GM19238 (cell line): ENCODE measurements at regions not wholly inside any gene's neighbourhood (a gene's known extent, or its start where the extent isn't known, plus 50 kb on each side); places are given as distances from the start of the nearest gene placed in this dataset.
"Not testable (repeated sequence)": the region's sequence is repeated elsewhere in the genome, so short reads cannot be mapped to it uniquely, and the experiment has no call there.

Experiments used
- DNase-seq: peaks from one replicate; pipeline ENCODE4 v3.0.0; 2011; ENCODE audit warnings: low spot score; ENCODE audit not compliant: insufficient read length

- DNase-seq: not testable (repeated sequence)
Measured at GRCh38 chr21:27929179-27929578, 962.3 kb upstream of the ADAMTS5 start.

GRCh38 chr21:27928534-27929115 lies 961.7 kb upstream of the ADAMTS5 start:
- not testable (repeated sequence) for DNase-seq

- DNase-seq: not testable (repeated sequence)
Measured at GRCh38 chr21:27921421-27921820, 954.5 kb upstream of the ADAMTS5 start.

DNA sequence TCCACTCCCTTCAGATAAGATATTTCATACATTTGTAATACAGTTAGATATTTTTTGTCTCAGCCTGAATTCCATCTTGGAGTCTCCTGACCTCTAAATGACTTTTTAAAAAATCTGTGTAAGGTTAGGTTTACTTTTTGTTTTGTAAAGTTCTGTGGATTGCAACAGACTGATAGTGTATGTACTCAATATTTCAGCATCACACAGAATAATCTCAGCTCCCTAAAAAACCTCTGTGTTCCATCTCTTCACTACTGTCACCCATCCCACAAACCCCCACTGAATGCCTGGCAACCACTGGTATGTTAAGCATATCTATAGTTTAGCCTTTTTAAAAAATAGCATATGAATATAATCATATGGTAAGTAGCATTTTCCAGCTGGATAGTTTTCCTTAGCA lies 951.1 kb upstream of the ADAMTS5 start:
- DNase-seq: not testable (repeated sequence)

- DNase-seq: not testable (repeated sequence)
Measured at GRCh38 chr21:27916326-27916725, 949.4 kb upstream of the ADAMTS5 start.

DNA sequence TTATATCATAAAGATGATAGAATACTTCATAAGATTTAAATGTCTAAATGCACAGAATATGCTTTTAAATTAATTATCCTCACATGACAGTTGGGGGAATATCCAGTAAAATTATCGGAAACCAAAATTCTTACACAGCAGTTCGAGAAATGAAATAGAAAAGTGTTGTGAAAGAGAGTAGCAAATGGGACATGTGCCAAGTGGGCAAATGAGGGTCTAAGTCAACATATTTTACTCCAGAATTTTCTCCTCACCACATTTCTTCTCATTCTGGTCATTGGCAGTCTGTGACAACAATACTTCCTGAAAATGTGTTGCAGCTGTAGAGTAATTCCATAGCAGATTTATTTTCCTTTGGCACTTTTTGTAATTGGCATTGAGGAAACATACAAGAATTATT lies 945.2 kb upstream of the ADAMTS5 start:
- not testable (repeated sequence) for DNase-seq

GRCh38 chr21:27909487-27909886 lies 942.6 kb upstream of the ADAMTS5 start:
- not testable (repeated sequence) for DNase-seq

GRCh38 chr21:27908816-27909215 lies 941.9 kb upstream of the ADAMTS5 start:
- DNase-seq: not testable (repeated sequence)

DNA sequence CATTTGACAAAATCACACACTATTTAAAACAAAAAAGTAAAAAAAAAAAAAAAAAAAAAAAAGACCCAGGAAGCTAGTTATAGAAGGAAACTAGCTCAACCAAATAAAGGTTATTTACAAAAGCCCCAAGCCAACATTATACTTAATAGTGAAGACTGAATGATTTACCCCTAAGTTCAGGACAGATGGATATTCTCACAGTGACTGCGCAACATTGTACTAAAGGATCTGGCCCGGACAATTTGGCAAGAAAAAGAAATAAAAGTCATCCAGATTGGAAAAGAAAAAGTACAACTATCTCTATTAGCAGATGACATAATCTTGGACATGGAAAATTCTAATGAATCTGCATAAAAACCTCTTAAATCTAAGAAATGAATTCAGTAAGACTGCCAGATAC lies 936.0 kb upstream of the ADAMTS5 start:
- not testable (repeated sequence) for DNase-seq

DNA sequence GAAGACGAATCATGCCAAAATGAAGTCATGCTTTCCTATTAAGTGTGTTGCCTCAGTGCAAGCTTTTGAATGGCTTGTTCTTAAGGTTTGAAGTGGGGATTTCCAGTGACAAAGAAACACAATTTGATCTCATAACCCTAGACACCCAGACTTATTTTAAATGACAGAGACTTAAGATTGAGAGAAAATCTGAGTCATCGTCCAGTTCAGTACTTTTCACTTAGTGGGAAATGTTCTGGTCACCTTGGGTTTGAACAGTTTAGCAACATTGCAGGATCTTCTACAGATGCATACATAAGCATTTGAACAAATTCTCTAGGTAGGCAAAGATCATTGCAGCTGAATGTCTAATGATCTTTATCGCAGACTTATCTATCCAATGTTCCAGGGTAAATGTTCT lies 926.7 kb upstream of the ADAMTS5 start:
- DNase-seq: not testable (repeated sequence)

DNA sequence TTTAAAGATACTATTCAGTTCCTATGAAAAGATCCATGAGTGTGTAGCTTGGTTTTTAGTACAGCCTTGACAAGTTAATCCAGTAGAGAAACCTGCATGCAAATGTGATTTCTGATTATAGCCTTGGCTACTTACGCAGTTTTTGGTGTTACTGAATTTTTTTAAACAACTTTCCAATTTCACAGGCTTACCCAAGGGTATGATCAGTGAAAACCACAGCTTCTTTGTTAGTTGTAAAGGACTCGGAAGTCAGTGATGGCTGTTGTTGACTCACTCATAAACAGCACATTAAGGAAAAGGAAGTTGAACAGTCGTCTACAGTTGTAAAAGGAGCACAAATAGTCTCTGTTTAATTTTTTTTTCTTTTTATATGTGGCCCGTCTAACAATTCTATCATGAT lies 924.6 kb upstream of the ADAMTS5 start:
- DNase-seq: not testable (repeated sequence)

DNA sequence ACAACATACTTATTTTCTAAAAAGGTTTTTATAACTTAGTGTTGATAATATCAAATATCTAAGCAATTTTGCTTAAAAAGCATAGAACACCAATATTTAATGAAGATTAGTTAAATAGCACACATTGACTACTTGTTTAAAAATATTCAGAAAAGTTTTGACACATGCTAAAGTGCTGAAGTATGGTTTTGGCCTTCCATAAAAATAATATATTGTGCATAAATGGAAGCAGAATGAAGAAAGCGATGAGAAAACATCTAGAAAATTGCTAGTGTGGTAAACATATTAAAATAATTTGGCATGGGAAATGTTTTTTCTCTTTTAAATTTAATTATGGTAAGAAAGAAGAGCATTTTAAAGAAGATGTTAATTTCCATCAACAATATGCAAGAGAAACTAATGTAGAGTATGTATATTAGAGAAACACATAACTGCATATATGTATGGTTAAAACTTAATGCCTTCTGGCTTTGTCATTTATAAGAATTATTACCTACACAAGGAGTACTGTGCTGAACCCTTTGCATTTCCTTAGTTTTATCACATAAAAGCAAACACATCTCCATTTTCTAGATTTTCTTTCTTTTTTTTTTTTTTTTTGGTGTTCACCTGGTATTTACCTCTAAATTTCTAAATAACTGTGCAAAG lies 921.0 kb upstream of the ADAMTS5 start:
- not testable (repeated sequence) for DNase-seq

GRCh38 chr21:27885296-27885711 lies 918.4 kb upstream of the ADAMTS5 start:
- no peak for DNase-seq

GRCh38 chr21:27881331-27881730 lies 914.4 kb upstream of the ADAMTS5 start:
- not testable (repeated sequence) for DNase-seq

- DNase-seq: not testable (repeated sequence)
Measured at GRCh38 chr21:27872411-27872810, 905.5 kb upstream of the ADAMTS5 start.

DNA sequence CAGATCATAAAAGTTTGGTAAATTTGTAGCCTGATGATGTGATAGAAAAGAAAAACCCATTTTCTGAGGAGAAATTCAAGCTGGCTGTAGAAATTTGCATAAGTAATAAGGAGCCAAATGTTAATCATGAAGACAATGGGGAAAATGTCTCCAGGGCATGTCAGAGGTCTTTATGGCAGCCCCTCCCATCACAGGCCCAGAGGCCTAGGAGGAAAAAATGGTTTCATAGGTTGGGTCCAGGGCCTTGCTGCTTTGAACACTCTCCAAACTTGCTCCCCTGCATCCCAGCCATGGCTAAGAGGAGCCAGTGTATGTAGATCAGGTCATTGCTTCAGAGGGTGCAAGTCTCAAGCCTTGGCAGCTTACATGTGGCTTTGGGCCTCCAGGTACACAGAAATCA lies 903.9 kb upstream of the ADAMTS5 start:
- DNase-seq: not testable (repeated sequence)

DNA sequence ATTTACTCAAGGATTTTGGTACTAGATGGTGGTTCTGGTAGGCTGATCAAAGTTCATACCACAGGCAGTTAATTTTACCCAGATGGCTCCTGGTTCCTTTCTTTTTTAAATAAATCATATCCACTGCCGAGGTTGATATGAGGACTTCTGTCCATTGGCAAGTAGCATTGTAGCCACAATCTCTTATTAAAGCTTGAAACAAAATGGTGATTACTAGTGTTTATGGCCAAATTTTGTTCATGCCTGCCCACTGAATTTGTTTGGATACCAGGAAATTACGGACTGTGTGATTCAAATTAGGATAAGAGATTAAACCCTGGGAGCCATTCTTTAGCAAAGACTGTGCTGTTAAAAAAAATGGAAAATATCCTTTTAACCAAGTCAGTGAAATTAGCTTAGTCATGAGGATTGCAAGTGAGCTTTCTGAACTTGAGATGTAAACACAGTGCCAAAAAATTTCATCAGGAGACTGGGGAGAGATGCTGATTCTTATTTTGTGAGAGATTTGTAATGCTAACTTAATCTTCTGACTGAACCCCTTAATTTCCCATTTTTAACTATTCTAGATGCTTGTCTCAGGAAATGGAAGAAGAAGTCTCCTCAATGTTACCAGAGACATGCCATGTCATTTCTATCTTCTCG lies 893.5 kb upstream of the ADAMTS5 start:
- not testable (repeated sequence) for DNase-seq

DNA sequence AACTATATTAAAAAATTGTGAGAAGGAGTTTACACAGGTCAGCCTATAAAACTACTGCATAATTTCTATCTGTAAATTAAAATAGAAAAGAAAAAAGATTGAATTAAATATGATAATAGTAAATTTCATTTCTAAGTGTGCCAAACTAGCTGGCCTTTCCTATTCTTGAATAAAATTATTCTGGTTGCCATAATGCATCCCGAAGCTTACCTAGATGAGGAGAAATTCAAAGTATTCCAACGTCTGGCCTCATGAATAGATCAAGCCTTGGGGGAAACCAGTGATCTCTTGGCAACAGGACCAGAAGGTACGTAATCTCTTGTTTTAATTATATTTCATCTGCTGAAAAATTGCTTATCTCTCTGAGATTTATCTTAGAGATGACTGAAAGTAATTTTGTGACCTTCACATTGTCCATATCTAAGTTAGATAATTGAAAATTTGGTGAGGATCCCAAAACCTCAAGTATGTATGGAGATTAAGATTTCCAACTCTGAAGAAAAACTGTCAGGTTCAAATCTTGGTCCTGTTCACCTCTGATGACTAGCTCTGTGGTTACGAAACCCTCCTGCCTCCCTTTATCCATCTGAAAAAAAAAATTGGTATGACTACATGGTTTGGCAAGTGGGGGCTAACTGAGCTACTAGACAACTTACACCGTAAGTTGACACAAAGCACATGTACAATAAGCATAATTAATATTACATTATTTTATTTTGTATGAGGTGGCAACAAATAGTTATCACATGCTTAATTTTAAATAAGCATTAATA lies 891.4 kb upstream of the ADAMTS5 start:
- not testable (repeated sequence) for DNase-seq

DNA sequence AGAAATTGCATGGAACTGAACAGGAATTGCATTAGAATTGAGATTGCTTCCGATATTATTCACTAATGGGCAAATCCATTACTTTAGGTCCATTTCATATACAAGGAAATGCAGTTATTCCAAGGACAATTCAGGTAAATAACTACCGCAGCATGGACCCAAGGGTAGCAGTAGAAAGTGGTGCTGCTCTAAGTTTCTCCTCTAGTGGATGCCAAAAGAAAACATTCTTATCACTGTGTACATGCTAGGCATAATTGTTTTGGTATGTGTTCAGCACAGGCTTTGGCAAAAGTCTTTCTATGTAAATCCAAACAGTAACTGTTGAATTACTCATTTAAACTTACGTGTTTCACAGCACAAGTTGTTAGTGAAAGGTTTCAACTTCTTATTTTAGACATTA lies 890.1 kb upstream of the ADAMTS5 start:
- not testable (repeated sequence) for DNase-seq

DNA sequence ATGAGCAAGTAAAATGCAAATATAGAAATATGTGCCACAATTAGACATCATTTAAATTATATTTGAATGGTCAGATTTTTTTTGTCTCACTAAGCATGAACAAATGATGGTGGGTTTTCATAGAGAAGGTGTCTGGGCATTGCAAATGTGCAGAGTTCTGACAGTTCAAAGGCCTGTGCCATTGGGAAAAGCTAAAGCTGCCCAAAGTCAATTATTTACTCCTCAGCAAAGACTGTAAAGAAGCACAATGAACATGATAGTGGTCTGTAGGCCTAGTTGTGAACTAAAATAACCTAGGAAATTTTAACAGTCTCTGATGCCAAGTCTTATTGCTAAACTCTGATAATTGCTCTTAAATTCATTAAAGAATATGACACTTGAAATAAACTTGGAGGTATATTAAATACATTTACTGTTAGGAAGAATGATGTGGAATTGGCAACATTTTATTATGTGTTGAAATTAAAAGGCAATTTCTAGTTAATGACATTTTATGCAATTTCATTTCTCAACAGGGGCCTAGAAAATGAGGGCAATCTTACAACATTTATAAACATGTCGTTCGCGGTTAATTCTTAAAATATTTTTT lies 874.3 kb upstream of the ADAMTS5 start:
- DNase-seq: no peak

DNA sequence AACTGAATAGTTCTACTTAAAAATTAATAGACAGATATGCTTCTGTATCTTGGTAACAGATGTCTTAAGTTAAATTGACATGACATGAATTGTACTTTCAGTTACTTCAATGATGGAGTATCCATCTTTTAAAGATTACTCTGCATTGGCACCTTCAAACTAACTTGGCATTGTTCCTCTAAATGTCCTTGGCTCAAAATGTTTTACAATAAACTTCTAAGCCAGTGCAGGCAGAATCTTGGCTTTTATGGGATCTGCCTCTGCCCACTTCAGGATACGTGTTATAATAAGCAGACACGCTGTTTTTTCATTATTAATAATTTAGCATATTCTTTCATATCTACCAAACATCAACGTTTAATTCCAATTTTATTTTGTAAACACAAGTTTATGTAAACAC lies 873.4 kb upstream of the ADAMTS5 start:
- no peak for DNase-seq
